H1 (cell line): ENCODE measurements at regions not wholly inside any gene's neighbourhood (a gene's known extent, or its start where the extent isn't known, plus 50 kb on each side); places are given as distances from the start of the nearest gene placed in this dataset.

ENCODE experiments used
- KDM5A ChIP-seq: fragments of 200-600 bp; IDR thresholded peaks from 2 replicates; pipeline ENCODE4 v1.7.1; 2012; ENCODE audit warnings: mild to moderate bottlenecking, low read length, inconsistent platforms, mixed read lengths
- NANOG ChIP-seq: IDR thresholded peaks from 2 replicates; pipeline ENCODE4 v1.6.1; 2011; ENCODE audit warnings: low read length, low read depth, mild to moderate bottlenecking, inconsistent platforms; ENCODE audit not compliant: insufficient read depth, poor library complexity, severe bottlenecking
- POU5F1 ChIP-seq: IDR thresholded peaks from 2 replicates; pipeline ENCODE4 v1.6.1; 2011; ENCODE audit warnings: low read depth, mild to moderate bottlenecking, low read length, moderate library complexity
- RAD21 ChIP-seq, 2 experiments: IDR thresholded peaks in 1 of 2; conservative IDR thresholded peaks in 1 of 2; 2 replicates each; pipeline ENCODE4 v1.6.1; 2011; ENCODE audit warnings: low read depth in 2 of 2, low read length in 2 of 2, improper control_type of control experiment in 1 of 2, inconsistent platforms in 1 of 2, mild to moderate bottlenecking in 1 of 2, moderate library complexity in 1 of 2
- SIRT6 ChIP-seq: IDR thresholded peaks from one replicate; pipeline ENCODE4 v1.7.1; 2012; ENCODE audit warnings: low read length, inconsistent platforms
- SP2 ChIP-seq: IDR thresholded peaks from 2 replicates; pipeline ENCODE4 v1.6.1; 2012; ENCODE audit warnings: mild to moderate bottlenecking, low read length, inconsistent platforms
- SRF ChIP-seq: IDR thresholded peaks from 2 replicates; pipeline ENCODE4 v1.6.1; 2011; ENCODE audit warnings: mild to moderate bottlenecking, low read depth, low read length, moderate library complexity
- SUZ12 ChIP-seq: fragments of 200-600 bp; sonication (generic); IDR thresholded peaks from 2 replicates; pipeline ENCODE4 v1.6.1; 2012; ENCODE audit warnings: mild to moderate bottlenecking, inconsistent platforms, low read length, moderate library complexity, mixed read lengths

DNA sequence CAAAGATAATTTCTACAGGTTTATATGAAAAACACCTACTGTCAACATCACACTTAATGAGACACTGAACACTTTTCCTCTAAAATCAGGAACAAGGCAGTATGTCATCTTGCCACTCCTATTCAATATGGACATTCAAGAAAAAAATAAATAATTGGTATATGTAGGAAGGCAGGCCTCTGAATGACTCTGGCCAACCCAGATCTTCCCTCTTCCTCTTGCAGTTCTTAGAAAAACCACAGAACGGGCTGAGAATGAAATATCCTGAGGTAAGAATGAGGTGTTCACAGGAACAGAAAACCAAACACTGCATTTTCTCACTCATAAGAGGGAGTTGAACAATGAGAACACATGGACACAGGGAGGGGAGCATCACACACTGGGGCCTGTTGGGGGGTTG, 1207.2 kb upstream of the CITED2 start (continued):
- TF ChIP-seq NANOG (no peak), SUZ12 (no peak), SIRT6 (no peak), RAD21 (IDR thresholded peaks at IDR 0.05 in 1 of 2, conservative IDR thresholded peaks at IDR 0.05 in 1 of 2; ENCODE audit: low read depth in 2 of 2, low read length in 2 of 2) (no peak), POU5F1 (no peak), KDM5A (no peak), SRF (no peak), SP2 (no peak)
